Gastroesophageal sphincter (tissue), 4 donors: ENCODE measurements at regions not wholly inside any gene's neighbourhood (a gene's known extent, or its start where the extent isn't known, plus 50 kb on each side); places are given as distances from the start of the nearest gene placed in this dataset.

ENCODE experiments used
- ATAC-seq: fragments of 150-250 bp; one replicate; pipeline ENCODE4 v1.9.1; 2016; ENCODE audit warnings: mild to moderate bottlenecking, moderate library complexity
- H3K27ac ChIP-seq, 4 donors: fragments of 200-600 bp; sonication (generic) in 3 of 4; 1 replicate in 3 of 4; 2 replicates in 1 of 4; pipeline ENCODE4 v1.5.1; 2016 to 2019
- H3K27me3 ChIP-seq: fragments of 200-600 bp; sonication (generic); one replicate; pipeline ENCODE4 v1.5.1; 2019
- H3K36me3 ChIP-seq, 2 donors: fragments of 200-600 bp; sonication (generic); one replicate each; pipeline ENCODE4 v1.5.1; 2019; ENCODE audit warnings: control low read depth in 1 of 2
- H3K4me1 ChIP-seq, 3 donors: fragments of 200-600 bp; sonication (generic); 1 replicate in 2 of 3; 2 replicates in 1 of 3; pipeline ENCODE4 v1.5.1; 2016 to 2019; ENCODE audit warnings: control low read depth in 2 of 3
- H3K4me3 ChIP-seq, 2 donors: fragments of 200-600 bp; sonication (generic); one replicate each; pipeline ENCODE4 v1.5.1; 2019; ENCODE audit warnings: mild to moderate bottlenecking in 1 of 2, moderate library complexity in 1 of 2
- H3K9me3 ChIP-seq, 3 donors: fragments of 200-600 bp; sonication (generic); one replicate each; pipeline ENCODE4 v1.5.1; 2017 to 2019; ENCODE audit warnings: control low read depth in 2 of 3
- EP300 ChIP-seq: sonication (generic); formaldehyde crosslinking; IDR thresholded peaks from one replicate; pipeline ENCODE4 v1.6.1; 2017; ENCODE audit warnings: antibody characterized with exemption, mild to moderate bottlenecking
- POLR2A ChIP-seq, 2 donors: fragments of 450-650 bp; IDR thresholded peaks; one replicate each; pipeline ENCODE4 v1.6.1; 2017; ENCODE audit warnings: antibody characterized with exemption in 2 of 2, mild to moderate bottlenecking in 2 of 2, moderate library complexity in 1 of 2
- POLR2AphosphoS5 ChIP-seq: sonication (generic); formaldehyde crosslinking; IDR thresholded peaks from one replicate; pipeline ENCODE4 v1.6.1; 2017; ENCODE audit warnings: antibody characterized with exemption
- WGBS, 2 donors: methylation state at CpG; one replicate each; pipeline ENCODE4 v1.1.5; 2018; ENCODE audit warnings: low coverage in 1 of 2; 5-methylcytosine and 5-hydroxymethylcytosine counted together
- TF ChIP-seq, protein P1 (sequence below), 4 experiments: fragments of 200-600 bp in 2 of 4; fragments of 450-650 bp in 2 of 4; sonication (generic) in 1 of 4; IDR thresholded peaks; one replicate each; pipeline ENCODE4 v1.5.1; 2017 to 2019; ENCODE audit warnings: antibody characterized with exemption in 4 of 4, mild to moderate bottlenecking in 2 of 4, moderate library complexity in 2 of 4

DNA sequence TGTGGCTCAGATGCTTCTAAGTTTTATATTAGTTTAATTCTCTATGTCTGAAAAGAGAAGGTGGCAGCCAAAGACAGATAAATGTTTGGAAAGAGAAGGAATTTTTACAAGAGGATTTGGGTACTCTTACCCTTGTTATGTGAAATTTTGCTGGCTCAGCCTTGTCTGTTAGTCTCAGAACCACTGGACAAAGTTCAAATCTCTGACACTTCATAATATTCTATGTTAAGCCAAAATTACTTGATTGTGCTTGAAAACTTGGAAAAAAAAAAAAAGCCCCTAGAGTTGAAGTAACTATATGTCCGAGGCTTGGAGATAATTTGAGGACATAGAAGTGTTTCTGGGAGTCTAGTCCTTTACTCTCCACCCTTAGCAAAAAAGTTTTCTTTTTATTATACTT, 1079.3 kb upstream of the LRRTM3 start:
- TF ChIP-seq POLR2AphosphoS5 (no peak), POLR2A (IDR thresholded peaks at IDR 0.05) (no peak), EP300 (no peak)
- TF ChIP-seq, protein P1, sequence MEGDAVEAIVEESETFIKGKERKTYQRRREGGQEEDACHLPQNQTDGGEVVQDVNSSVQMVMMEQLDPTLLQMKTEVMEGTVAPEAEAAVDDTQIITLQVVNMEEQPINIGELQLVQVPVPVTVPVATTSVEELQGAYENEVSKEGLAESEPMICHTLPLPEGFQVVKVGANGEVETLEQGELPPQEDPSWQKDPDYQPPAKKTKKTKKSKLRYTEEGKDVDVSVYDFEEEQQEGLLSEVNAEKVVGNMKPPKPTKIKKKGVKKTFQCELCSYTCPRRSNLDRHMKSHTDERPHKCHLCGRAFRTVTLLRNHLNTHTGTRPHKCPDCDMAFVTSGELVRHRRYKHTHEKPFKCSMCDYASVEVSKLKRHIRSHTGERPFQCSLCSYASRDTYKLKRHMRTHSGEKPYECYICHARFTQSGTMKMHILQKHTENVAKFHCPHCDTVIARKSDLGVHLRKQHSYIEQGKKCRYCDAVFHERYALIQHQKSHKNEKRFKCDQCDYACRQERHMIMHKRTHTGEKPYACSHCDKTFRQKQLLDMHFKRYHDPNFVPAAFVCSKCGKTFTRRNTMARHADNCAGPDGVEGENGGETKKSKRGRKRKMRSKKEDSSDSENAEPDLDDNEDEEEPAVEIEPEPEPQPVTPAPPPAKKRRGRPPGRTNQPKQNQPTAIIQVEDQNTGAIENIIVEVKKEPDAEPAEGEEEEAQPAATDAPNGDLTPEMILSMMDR (IDR thresholded peaks at IDR 0.05): no peak
- WGBS, 2 donors: 31 to 56% methylated on average over 1 of the region's 1 CpG
- Histone ChIP-seq H3K27me3 (no peaks in the 10 kb centered on the region), H3K4me1 (no peaks in the 10 kb centered on the region), H3K4me3 (no peak overlapping the region), H3K9me3 (no peaks in the 10 kb centered on the region), H3K36me3 (no peaks in the 10 kb centered on the region), H3K27ac (no peak overlapping the region)
- no peak for ATAC-seq

DNA sequence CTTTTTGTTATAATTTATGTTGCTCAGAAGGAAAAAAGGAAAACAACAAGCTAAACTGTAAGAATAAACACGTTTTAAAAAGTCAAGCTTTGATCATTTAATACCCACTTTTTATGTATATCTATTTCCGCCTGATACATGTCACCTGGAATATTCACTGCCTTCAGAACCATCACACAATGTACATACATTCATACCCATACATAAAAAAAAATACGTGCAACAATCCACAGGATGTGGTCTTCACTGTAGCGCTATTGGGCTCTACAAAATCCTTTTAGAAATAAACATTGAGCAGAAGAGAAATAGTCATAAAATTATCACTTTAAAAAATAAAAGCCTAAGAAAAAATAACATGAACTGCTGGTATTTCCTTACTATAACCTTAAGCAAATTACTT, 1078.9 kb upstream of the LRRTM3 start:
- Histone ChIP-seq H3K4me1 (no peaks in the 10 kb centered on the region), H3K9me3 (no peaks in the 10 kb centered on the region), H3K36me3 (no peaks in the 10 kb centered on the region), H3K27me3 (no peaks in the 10 kb centered on the region), H3K27ac (no peak overlapping the region), H3K4me3 (no peak overlapping the region)
- no peak for TF ChIP-seq POLR2AphosphoS5
- TF ChIP-seq POLR2A (IDR thresholded peaks at IDR 0.05): no peak
- TF ChIP-seq, protein P1 (IDR thresholded peaks at IDR 0.05): no peak
- no peak for TF ChIP-seq EP300
- 46 to 54% methylated on average over 4 of the region's 4 CpGs for WGBS, 2 donors
- ATAC-seq: no peak

DNA sequence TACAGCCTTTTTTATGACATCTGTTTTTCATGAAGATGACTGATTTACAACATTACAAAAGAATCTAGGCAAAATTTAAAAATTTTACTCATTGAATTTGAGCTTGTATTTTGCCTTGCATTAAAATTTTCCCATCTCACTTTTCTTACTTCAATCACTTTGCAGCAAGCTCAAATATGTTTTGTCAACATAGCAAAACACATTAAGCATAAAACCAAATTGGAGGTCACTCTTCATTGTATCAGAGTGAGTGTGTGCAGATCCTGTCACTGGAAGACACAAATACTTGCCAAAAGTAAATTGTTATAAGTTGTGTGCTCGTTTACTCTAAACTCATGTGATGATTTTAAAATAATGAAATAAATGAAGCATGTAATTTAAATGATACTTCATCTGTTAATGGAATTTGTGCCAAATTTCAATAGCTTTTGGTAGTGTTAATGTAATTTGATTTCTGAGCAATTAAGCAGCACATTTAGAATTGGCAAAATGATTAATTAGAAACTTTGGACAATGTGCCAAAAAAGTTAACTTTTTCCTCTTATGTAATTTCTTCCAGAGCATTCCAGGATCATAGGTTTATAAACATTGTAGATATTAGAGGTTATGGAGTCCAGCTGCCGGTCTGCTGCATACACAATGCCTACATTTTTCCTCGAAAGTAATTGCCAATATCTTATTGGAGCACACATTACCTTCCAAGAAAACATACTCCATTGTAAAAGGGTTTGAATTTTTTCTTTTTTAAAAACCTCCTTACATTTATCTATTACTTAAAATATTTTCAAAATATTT, 1078.2 kb upstream of the LRRTM3 start:
- WGBS, 2 donors: 18 to 20% methylated on average over 3 of the region's 3 CpGs
- ATAC-seq: no peak

DNA sequence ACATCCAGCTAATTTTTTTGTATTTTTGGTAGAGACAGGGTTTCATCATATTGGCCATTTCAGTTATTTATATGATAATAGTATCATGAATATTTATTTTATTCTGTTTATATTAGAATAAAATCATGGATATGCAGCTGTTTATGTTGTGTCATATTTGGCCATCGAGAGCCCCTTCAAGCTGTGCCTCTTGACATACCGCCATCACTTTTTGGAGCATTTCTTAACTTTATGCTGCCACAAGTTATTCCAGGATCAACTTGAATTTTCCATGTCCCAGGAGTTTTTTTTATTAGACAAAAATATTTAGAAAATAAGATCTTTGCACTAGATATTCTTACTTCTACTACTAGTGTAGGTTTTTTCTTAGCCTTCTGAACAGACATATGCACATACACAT, 1067.0 kb upstream of the LRRTM3 start:
- Histone ChIP-seq H3K27me3 (no peaks in the 10 kb centered on the region), H3K9me3 (no peaks in the 10 kb centered on the region), H3K4me3 (no peak overlapping the region), H3K4me1 (no peaks in the 10 kb centered on the region), H3K27ac (no peak overlapping the region), H3K36me3 (no peaks in the 10 kb centered on the region)
- WGBS, 2 donors: 79 to 85% methylated on average over 2 of the region's 2 CpGs
- TF ChIP-seq POLR2A (IDR thresholded peaks at IDR 0.05) (no peak), EP300 (no peak), POLR2AphosphoS5 (no peak)
- TF ChIP-seq, protein P1 (IDR thresholded peaks at IDR 0.05): no peak
- no peak for ATAC-seq

More for the DNA sequence above, 1078.2 kb upstream of the LRRTM3 start:
- TF ChIP-seq POLR2A (IDR thresholded peaks at IDR 0.05): no peak
- no peak for TF ChIP-seq EP300
- TF ChIP-seq, protein P1 (IDR thresholded peaks at IDR 0.05): no peak
- no peaks in the 10 kb centered on the region for H3K36me3 ChIP-seq
- no peaks in the 10 kb centered on the region for H3K4me1 ChIP-seq
- H3K4me3 ChIP-seq: no peak overlapping the region
- H3K27me3 ChIP-seq: no peaks in the 10 kb centered on the region
- no peak overlapping the region for H3K27ac ChIP-seq
- no peaks in the 10 kb centered on the region for H3K9me3 ChIP-seq

GRCh38 chr10:65861249-65861648, 1064.6 kb upstream of the LRRTM3 start:
- Histone ChIP-seq H3K4me3 (no peak overlapping the region), H3K36me3 (no peaks in the 10 kb centered on the region), H3K4me1 (no peaks in the 10 kb centered on the region), H3K27me3 (no peaks in the 10 kb centered on the region), H3K27ac (no peak overlapping the region), H3K9me3 (no peaks in the 10 kb centered on the region)
- no peak for TF ChIP-seq EP300
- TF ChIP-seq POLR2AphosphoS5: no peak
- TF ChIP-seq, protein P1 (IDR thresholded peaks at IDR 0.05): no peak
- no peak for TF ChIP-seq POLR2A (IDR thresholded peaks at IDR 0.05)
- no peak for ATAC-seq
